ENCODE measurements at regions not wholly inside any gene's neighbourhood (a gene's known extent, or its start where the extent isn't known, plus 50 kb on each side); places are given as distances from the start of the nearest gene placed in this dataset.

- H3K4me1 ChIP-seq, result no peaks in the 10 kb centered on the region
- no peak overlapping the region for H3K4me2 ChIP-seq
- no peaks in the 10 kb centered on the region for H3K27me3 ChIP-seq
- TF ChIP-seq Cebpa-rat (IDR thresholded peaks at IDR 0.05), result no peak
- no peak overlapping the region for H3K9ac ChIP-seq
- H4K20me1 ChIP-seq, result no peaks in the 10 kb centered on the region
- H3K27ac ChIP-seq, result no peak overlapping the region
- no peak overlapping the region for H3K4me3 ChIP-seq
- H3K9me3 ChIP-seq, result no peaks in the 10 kb centered on the region
- no peaks in the 10 kb centered on the region for H3K36me3 ChIP-seq
Measured at GRCh38 chr6:71181565-71181964, 107.0 kb upstream of the OGFRL1 start.

GRCh38 chr6:71187141-71187540 is 101.5 kb upstream of the OGFRL1 start:
- Histone ChIP-seq H3K4me1 (no peaks in the 10 kb centered on the region), H4K20me1 (no peaks in the 10 kb centered on the region), H3K36me3 (no peaks in the 10 kb centered on the region), H3K4me3 (no peak overlapping the region), H3K27me3 (no peaks in the 10 kb centered on the region), H3K4me2 (no peak overlapping the region), H3K9me3 (no peaks in the 10 kb centered on the region), H3K9ac (no peak overlapping the region), H3K27ac (no peak overlapping the region)
- no peak for TF ChIP-seq Cebpa-rat (IDR thresholded peaks at IDR 0.05)

DNA sequence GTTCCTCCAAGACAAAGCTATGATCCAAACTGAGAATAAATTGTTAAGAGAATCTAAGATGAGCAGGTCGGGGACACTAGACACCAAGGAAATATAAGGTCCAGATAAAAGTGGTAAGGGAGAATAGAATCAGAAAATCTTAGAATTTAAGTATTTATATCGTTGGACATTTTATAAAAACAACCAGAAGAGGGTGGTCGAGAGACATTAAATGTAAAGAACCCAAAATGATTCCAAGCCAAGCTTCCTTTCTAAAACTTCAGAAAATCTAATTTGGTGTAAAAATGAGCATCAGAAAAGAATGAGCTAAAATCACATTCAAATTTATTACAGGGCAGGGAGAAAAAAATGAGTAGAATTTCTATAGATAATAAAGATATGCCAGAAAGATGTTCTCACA is 97.8 kb upstream of the OGFRL1 start:
- Histone ChIP-seq H3K9ac (no peak overlapping the region), H3K4me2 (no peak overlapping the region)
- TF ChIP-seq Cebpa-rat (IDR thresholded peaks at IDR 0.05), result no peak

GRCh38 chr6:71194724-71195123 is 93.9 kb upstream of the OGFRL1 start:
- H3K27ac ChIP-seq, result no peak overlapping the region
- no peaks in the 10 kb centered on the region for H3K4me1 ChIP-seq
- H3K4me2 ChIP-seq, result no peak overlapping the region
- no peaks in the 10 kb centered on the region for H3K27me3 ChIP-seq
- no peaks in the 10 kb centered on the region for H3K9me3 ChIP-seq
- no peaks in the 10 kb centered on the region for H3K36me3 ChIP-seq
- H4K20me1 ChIP-seq, result no peaks in the 10 kb centered on the region
- no peak overlapping the region for H3K9ac ChIP-seq
- H3K4me3 ChIP-seq, result no peak overlapping the region
- TF ChIP-seq Cebpa-rat (IDR thresholded peaks at IDR 0.05), result no peak

More for the DNA sequence above, 97.8 kb upstream of the OGFRL1 start:
- H3K9me3 ChIP-seq, result no peaks in the 10 kb centered on the region
- no peaks in the 10 kb centered on the region for H3K4me1 ChIP-seq
- no peak overlapping the region for H3K4me3 ChIP-seq
- H3K36me3 ChIP-seq, result no peaks in the 10 kb centered on the region
- no peaks in the 10 kb centered on the region for H3K27me3 ChIP-seq
- H4K20me1 ChIP-seq, result no peaks in the 10 kb centered on the region
- H3K27ac ChIP-seq, result no peak overlapping the region

DNA sequence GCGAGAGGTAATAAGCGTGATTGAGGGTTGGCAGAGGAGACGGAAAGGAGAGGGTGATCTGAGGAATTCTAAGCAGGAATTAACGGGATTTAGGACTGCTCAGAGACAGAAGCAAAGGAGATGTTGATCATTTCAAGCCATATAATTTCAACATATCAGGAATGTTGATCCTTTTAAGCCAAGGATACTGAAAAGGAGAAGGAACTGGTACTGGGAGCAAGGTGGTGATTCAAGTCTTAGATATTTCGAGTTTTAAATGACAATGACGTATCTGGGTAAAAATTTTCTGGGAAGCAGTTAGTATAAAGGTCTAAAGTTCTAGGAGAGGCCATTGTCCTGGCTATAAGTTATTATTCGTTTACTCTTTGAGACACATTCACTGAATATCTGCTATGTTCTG is 91.3 kb upstream of the OGFRL1 start:
- no peak overlapping the region for H3K4me2 ChIP-seq

DNA sequence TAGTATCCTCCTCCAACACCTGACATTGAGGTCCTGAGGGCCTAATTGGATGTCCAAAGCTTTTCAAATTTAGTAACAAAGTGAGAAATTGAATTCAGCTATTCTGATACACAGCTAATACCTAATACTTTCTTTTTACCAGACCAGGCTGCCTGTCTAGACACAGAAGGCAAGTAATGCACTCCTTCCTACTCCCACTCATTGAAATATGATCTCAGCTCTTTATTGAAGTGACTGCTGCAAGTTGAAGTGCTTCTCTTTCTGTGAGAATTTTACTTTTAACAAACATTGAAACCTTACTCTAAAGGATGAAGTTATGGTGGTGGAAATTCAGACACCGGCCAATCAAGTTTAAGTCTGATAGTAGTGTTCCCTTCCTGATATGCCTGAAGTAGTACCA is 90.8 kb upstream of the OGFRL1 start:
- no peak overlapping the region for H3K27ac ChIP-seq
- H4K20me1 ChIP-seq, result no peaks in the 10 kb centered on the region
- no peak overlapping the region for H3K4me3 ChIP-seq
- TF ChIP-seq Cebpa-rat (IDR thresholded peaks at IDR 0.05), result no peak
- H3K9ac ChIP-seq, result no peak overlapping the region
- no peaks in the 10 kb centered on the region for H3K9me3 ChIP-seq
- no peaks in the 10 kb centered on the region for H3K36me3 ChIP-seq
- no peaks in the 10 kb centered on the region for H3K4me1 ChIP-seq
- H3K4me2 ChIP-seq, result no peak overlapping the region
- no peaks in the 10 kb centered on the region for H3K27me3 ChIP-seq

More for the DNA sequence above, 91.3 kb upstream of the OGFRL1 start:
- Histone ChIP-seq H3K9me3 (no peaks in the 10 kb centered on the region), H3K4me1 (no peaks in the 10 kb centered on the region), H4K20me1 (no peaks in the 10 kb centered on the region), H3K27me3 (no peaks in the 10 kb centered on the region), H3K9ac (no peak overlapping the region), H3K36me3 (no peaks in the 10 kb centered on the region), H3K27ac (no peak overlapping the region), H3K4me3 (no peak overlapping the region)
- no peak for TF ChIP-seq Cebpa-rat (IDR thresholded peaks at IDR 0.05)

DNA sequence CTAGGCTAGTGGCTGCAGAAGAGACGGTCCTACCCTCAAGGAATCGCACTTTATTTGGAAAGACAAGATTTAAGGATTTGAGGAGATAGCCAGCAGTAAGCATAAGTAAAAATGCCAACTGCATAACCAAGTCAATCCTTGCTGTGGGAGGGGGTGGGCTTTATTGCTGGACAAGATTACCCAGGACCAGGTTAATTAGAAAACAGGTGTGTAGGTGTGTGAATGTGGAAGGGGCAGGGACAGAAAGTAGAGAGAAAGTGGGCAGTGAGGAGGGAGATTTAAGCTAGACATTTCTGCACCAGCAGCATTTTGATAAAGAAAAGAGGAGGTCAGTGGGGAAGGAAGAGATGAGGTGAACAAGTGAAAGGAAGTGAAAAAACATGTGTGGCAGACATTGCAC is 89.7 kb upstream of the OGFRL1 start:
- TF ChIP-seq Cebpa-rat (IDR thresholded peaks at IDR 0.05), result no peak
- Histone ChIP-seq H3K4me2 (no peak overlapping the region), H3K4me3 (no peak overlapping the region), H3K4me1 (no peaks in the 10 kb centered on the region), H3K9ac (no peak overlapping the region), H4K20me1 (no peaks in the 10 kb centered on the region), H3K9me3 (no peaks in the 10 kb centered on the region), H3K36me3 (no peaks in the 10 kb centered on the region), H3K27ac (no peak overlapping the region), H3K27me3 (no peaks in the 10 kb centered on the region)

DNA sequence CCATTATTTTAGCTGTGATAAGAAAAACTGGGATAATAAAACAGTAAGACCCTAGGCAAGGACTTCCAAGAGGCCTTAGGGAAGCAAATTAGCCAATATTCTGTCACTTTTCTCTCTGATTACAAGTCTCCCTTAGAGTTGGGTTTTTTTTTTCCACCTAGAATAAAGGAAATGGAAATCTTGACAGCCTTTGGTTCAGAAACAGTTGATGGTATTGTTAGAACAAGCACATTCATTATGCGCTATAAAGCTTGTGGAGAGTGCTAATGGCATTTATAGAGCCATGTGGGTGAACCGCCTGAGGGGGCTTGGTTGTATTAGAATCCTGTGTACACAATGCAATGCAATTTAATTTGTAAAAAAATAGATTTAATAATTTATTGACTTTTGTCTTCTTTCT is 88.9 kb upstream of the OGFRL1 start:
- Histone ChIP-seq H3K4me2 (no peak overlapping the region), H3K36me3 (no peaks in the 10 kb centered on the region), H3K9ac (no peak overlapping the region), H3K9me3 (no peaks in the 10 kb centered on the region), H3K27me3 (no peaks in the 10 kb centered on the region), H3K4me1 (no peaks in the 10 kb centered on the region), H4K20me1 (no peaks in the 10 kb centered on the region), H3K27ac (no peak overlapping the region), H3K4me3 (no peak overlapping the region)
- no peak for TF ChIP-seq Cebpa-rat (IDR thresholded peaks at IDR 0.05)

- Histone ChIP-seq H3K4me2 (no peak overlapping the region), H3K36me3 (no peaks in the 10 kb centered on the region), H3K9ac (no peak overlapping the region), H3K4me1 (no peaks in the 10 kb centered on the region), H3K27ac (no peak overlapping the region), H3K4me3 (no peak overlapping the region), H3K27me3 (no peaks in the 10 kb centered on the region), H4K20me1 (no peaks in the 10 kb centered on the region), H3K9me3 (no peaks in the 10 kb centered on the region)
- TF ChIP-seq Cebpa-rat (IDR thresholded peaks at IDR 0.05), result no peak
Measured at GRCh38 chr6:71203206-71203605, 85.4 kb upstream of the OGFRL1 start.

- Histone ChIP-seq H3K9me3 (no peaks in the 10 kb centered on the region), H3K27ac (no peak overlapping the region), H4K20me1 (no peaks in the 10 kb centered on the region), H3K4me1 (no peaks in the 10 kb centered on the region), H3K36me3 (no peaks in the 10 kb centered on the region), H3K9ac (no peak overlapping the region), H3K27me3 (no peaks in the 10 kb centered on the region), H3K4me3 (no peak overlapping the region), H3K4me2 (no peak overlapping the region)
- TF ChIP-seq Cebpa-rat (IDR thresholded peaks at IDR 0.05), result no peak
Measured at GRCh38 chr6:71204741-71205140, 83.9 kb upstream of the OGFRL1 start.

DNA sequence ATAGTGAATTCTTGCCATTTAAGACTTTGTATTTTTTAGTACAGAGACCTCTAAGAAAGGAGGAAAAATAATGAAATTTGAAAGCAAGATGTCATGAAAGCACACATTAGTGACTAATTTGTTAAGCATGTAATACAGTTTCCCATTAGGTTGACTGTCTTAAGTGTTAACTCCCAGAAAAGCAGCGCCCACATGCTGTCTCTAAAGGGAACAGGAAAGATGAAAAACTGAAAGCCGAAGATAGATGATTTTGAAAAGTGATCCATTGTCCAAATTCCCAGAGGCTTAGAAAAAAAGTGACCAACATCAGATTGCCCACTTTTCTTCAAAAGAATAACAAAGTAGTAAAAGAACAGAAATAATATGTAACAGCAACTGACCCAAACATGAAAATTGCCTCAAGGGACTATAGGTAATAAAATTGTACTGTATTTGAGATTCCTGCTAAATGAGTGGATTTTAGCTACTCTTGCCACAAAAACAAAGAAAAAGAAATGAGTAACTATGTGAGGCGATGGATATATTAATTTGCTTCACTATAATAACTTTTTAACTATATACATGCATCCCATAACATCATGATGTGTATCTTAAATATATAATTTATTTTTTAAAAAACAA is 83.2 kb upstream of the OGFRL1 start:
- Histone ChIP-seq H3K36me3 (no peaks in the 10 kb centered on the region), H3K9ac (no peak overlapping the region), H3K4me1 (no peaks in the 10 kb centered on the region), H3K27me3 (no peaks in the 10 kb centered on the region), H3K27ac (no peak overlapping the region), H3K4me3 (no peak overlapping the region), H3K4me2 (no peak overlapping the region), H4K20me1 (no peaks in the 10 kb centered on the region), H3K9me3 (no peaks in the 10 kb centered on the region)
- no peak for TF ChIP-seq Cebpa-rat (IDR thresholded peaks at IDR 0.05)

All from BLaER1 (cell line).